ENCODE measurements at regions not wholly inside any gene's neighbourhood (a gene's known extent, or its start where the extent isn't known, plus 50 kb on each side); places are given as distances from the start of the nearest gene placed in this dataset.

GRCh38 chr7:45235905-45236304 lies 78.3 kb downstream of the RAMP3 start:
- H3K4me1 Mint-ChIP-seq (ENCODE audit: low read depth), result no peaks in the 10 kb centered on the region
- H3K27me3 Mint-ChIP-seq (ENCODE audit: low read depth), result peaks cover 59% of the 10 kb centered on the region
- TF ChIP-seq CTCF (IDR thresholded peaks at IDR 0.05), result no peak
- no peak overlapping the region for H3K4me3 Mint-ChIP-seq (ENCODE audit: unreplicated experiment)
- H3K27ac Mint-ChIP-seq (ENCODE audit: unreplicated experiment), result no peak overlapping the region
- peaks cover 2% of the 10 kb centered on the region for H3K36me3 Mint-ChIP-seq (ENCODE audit: low read depth)
- DNase-seq (ENCODE audit: low spot score), result no peak
- no peaks in the 10 kb centered on the region for H3K9me3 Mint-ChIP-seq (ENCODE audit: low read depth)

DNA sequence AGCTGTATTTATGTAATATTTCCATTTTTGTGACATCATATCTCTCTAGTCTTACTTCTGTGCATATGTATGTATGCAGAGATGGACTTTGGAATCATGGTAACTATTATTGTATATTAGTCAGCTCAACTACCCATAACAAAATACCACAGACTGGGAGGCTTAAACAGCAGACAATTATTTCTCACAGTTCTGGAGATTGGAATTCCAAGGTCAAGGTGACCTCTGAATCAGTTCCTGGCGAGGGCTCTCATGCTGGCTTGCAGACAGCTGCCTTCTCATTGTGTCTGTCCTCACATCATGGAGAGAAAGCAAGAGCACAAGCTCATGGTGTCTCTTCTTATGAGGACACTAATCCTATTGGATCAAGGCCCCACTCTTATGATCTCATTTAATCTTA lies 79.1 kb downstream of the RAMP3 start:
- H3K27ac Mint-ChIP-seq (ENCODE audit: unreplicated experiment), result no peak overlapping the region
- no peaks in the 10 kb centered on the region for H3K9me3 Mint-ChIP-seq (ENCODE audit: low read depth)
- no peak overlapping the region for H3K4me3 Mint-ChIP-seq (ENCODE audit: unreplicated experiment)
- no peaks in the 10 kb centered on the region for H3K4me1 Mint-ChIP-seq (ENCODE audit: low read depth)
- peaks cover 2% of the 10 kb centered on the region for H3K36me3 Mint-ChIP-seq (ENCODE audit: low read depth)
- DNase-seq (ENCODE audit: low spot score), result no peak
- TF ChIP-seq CTCF (IDR thresholded peaks at IDR 0.05), result no peak
- peaks cover 65% of the 10 kb centered on the region for H3K27me3 Mint-ChIP-seq (ENCODE audit: low read depth)

- no peak for DNase-seq (ENCODE audit: low spot score)
- no peaks in the 10 kb centered on the region for H3K9me3 Mint-ChIP-seq (ENCODE audit: low read depth)
- no peak overlapping the region for H3K27ac Mint-ChIP-seq (ENCODE audit: unreplicated experiment)
- H3K4me1 Mint-ChIP-seq (ENCODE audit: low read depth), result no peaks in the 10 kb centered on the region
- H3K36me3 Mint-ChIP-seq (ENCODE audit: low read depth), result peaks cover 2% of the 10 kb centered on the region
- no peak overlapping the region for H3K4me3 Mint-ChIP-seq (ENCODE audit: unreplicated experiment)
- no peak for TF ChIP-seq CTCF (IDR thresholded peaks at IDR 0.05)
- H3K27me3 Mint-ChIP-seq (ENCODE audit: low read depth), result peaks cover 63% of the 10 kb centered on the region
Measured at GRCh38 chr7:45237788-45238461, 80.3 kb downstream of the RAMP3 start.

DNA sequence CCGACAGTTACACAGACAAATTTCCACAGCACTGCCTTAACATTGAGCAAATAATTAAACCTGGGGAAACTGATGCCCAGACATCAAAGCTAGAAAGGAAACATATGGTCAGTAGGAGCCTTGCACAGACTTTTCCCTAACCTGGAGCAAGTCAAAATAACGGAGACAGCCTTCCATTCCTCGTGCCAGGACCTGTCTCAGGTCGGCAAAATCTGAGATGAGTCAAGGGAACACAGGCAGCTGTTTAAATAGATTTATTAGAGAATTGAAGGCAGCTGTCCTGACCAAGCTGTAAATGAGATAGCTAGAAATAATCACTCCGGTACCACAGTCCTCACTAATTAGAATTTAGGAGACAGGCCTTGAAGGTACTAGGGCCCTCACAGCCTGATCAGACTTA lies 81.2 kb downstream of the RAMP3 start:
- H3K9me3 Mint-ChIP-seq (ENCODE audit: low read depth), result no peaks in the 10 kb centered on the region
- DNase-seq (ENCODE audit: low spot score), result no peak
- H3K4me1 Mint-ChIP-seq (ENCODE audit: low read depth), result no peaks in the 10 kb centered on the region
- peaks cover 62% of the 10 kb centered on the region for H3K27me3 Mint-ChIP-seq (ENCODE audit: low read depth)
- no peak overlapping the region for H3K4me3 Mint-ChIP-seq (ENCODE audit: unreplicated experiment)
- no peak for TF ChIP-seq CTCF (IDR thresholded peaks at IDR 0.05)
- peaks cover 2% of the 10 kb centered on the region for H3K36me3 Mint-ChIP-seq (ENCODE audit: low read depth)
- H3K27ac Mint-ChIP-seq (ENCODE audit: unreplicated experiment), result no peak overlapping the region

DNA sequence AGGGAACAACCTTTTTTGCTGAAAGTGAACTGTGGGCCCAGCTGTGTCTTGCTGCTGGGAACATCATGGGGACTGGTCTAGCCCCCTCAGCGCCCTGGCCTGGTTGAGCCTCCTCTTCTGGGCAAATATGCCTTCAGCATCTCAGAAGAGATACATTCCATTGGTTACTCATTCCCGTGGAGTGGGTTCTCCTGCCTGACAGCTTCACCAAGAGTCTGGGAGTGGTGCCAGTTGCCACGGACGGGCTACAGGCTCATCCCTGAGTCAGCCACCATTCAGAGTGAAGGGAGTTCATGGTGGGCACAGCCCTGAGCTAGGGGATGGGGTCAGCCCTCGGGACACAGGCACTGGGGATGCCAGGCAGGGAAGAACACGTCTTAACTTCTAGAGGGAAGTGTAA lies 81.9 kb downstream of the RAMP3 start:
- H3K27ac Mint-ChIP-seq (ENCODE audit: unreplicated experiment), result no peak overlapping the region
- TF ChIP-seq CTCF (IDR thresholded peaks at IDR 0.05), result no peak
- no peaks in the 10 kb centered on the region for H3K9me3 Mint-ChIP-seq (ENCODE audit: low read depth)
- H3K36me3 Mint-ChIP-seq (ENCODE audit: low read depth), result peaks cover 2% of the 10 kb centered on the region
- H3K4me1 Mint-ChIP-seq (ENCODE audit: low read depth), result no peaks in the 10 kb centered on the region
- DNase-seq (ENCODE audit: low spot score), result no peak
- H3K27me3 Mint-ChIP-seq (ENCODE audit: low read depth), result peaks cover 58% of the 10 kb centered on the region
- H3K4me3 Mint-ChIP-seq (ENCODE audit: unreplicated experiment), result no peak overlapping the region

Measured in chondrocyte (in vitro differentiated cells).